Sigmoid colon (tissue), 4 donors: ENCODE measurements at regions not wholly inside any gene's neighbourhood (a gene's known extent, or its start where the extent isn't known, plus 50 kb on each side); places are given as distances from the start of the nearest gene placed in this dataset.

Experiments used
- CTCF ChIP-seq, 4 experiments: fragments of 450-650 bp in 3 of 4; fragments of 200-600 bp in 1 of 4; IDR thresholded peaks; one replicate each; pipeline ENCODE4 v1.5.1; 2016 to 2019; ENCODE audit warnings: antibody characterized with exemption in 4 of 4, mild to moderate bottlenecking in 3 of 4, moderate library complexity in 2 of 4
- EP300 ChIP-seq, 4 donors: sonication (generic); formaldehyde crosslinking; IDR thresholded peaks; one replicate each; pipeline ENCODE4 v1.6.1; 2017; ENCODE audit warnings: antibody characterized with exemption in 4 of 4

- TF ChIP-seq EP300 (IDR thresholded peaks at IDR 0.05) (no peak), CTCF (IDR thresholded peaks at IDR 0.05) (no peak)
Measured at GRCh38 chr3:162641907-162642306, 1145.3 kb downstream of the OTOL1 start.
